HG02885 (cell line): ENCODE measurements at regions not wholly inside any gene's neighbourhood (a gene's known extent, or its start where the extent isn't known, plus 50 kb on each side); places are given as distances from the start of the nearest gene placed in this dataset.
"Not testable (repeated sequence)": the region's sequence is repeated elsewhere in the genome, so short reads cannot be mapped to it uniquely, and the experiment has no call there.

Experiments
- ATAC-seq: cut with Tn5 transposase; IDR thresholded peaks from one replicate; pipeline ENCODE4 v1.9.1; 2021; ENCODE audit warnings: mild to moderate bottlenecking; ENCODE audit not compliant: unreplicated experiment, poor library complexity

- no peak for ATAC-seq
These were observed 1510.2 kb upstream of the DDX18 start for GRCh38 chr2:116304328-116304727.

DNA sequence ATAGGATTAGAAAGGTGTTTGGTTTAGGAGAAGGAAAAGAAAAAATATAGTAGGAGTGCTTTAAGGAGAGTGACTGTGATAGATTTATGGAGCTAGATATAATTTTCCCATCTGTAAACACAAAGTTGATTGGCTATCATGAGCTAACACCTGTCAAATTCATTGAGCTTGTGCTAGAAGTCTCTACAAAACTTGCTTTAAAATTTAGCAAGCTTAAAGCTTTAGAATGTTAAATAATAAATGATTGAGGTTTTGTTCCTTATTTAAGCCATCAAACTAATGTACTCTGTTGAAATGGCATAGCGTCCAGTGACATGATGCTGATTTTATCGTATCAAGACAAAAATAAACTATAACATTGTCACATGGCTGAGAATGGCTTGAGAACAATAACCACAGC is 1497.4 kb upstream of the DDX18 start:
- no peak for ATAC-seq

- ATAC-seq, result not testable (repeated sequence)
These were observed 1495.9 kb upstream of the DDX18 start for GRCh38 chr2:116318551-116318950.

- ATAC-seq, result no peak
These were observed 1495.5 kb upstream of the DDX18 start for GRCh38 chr2:116319001-116319400.

- ATAC-seq, result no peak
These were observed 1494.6 kb upstream of the DDX18 start for GRCh38 chr2:116319935-116320334.

- ATAC-seq, result no peak
These were observed 1485.2 kb upstream of the DDX18 start for GRCh38 chr2:116329280-116329679.

DNA sequence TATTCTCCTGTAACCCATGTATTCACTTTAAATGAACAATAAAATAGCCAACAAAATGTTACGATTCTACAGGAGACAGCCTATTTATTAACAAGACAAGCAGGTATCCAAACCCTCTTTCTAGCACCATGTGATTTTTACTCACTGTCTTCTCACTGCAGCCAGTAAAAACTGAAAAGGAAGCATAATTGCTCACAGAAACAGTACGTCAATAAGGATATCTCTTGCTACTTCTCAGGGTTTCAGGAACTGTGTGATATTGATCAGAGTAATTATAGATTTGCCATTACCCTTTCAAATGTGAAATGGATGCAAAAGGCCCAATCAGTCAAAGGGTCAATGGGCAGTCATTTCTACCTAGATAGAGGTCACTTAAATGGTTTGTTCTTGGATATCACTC is 1473.8 kb upstream of the DDX18 start:
- ATAC-seq, result no peak

- no peak for ATAC-seq
These were observed 1448.3 kb upstream of the DDX18 start for GRCh38 chr2:116366212-116366611.

- ATAC-seq, result no peak
These were observed 1435.7 kb upstream of the DDX18 start for GRCh38 chr2:116378786-116379185.

GRCh38 chr2:116411211-116411610 is 1403.3 kb upstream of the DDX18 start:
- no peak for ATAC-seq

GRCh38 chr2:116413659-116414058 is 1400.8 kb upstream of the DDX18 start:
- no peak for ATAC-seq

- no peak for ATAC-seq
These were observed 1397.6 kb upstream of the DDX18 start for GRCh38 chr2:116416731-116417377.

GRCh38 chr2:116435648-116436047 is 1378.8 kb upstream of the DDX18 start:
- no peak for ATAC-seq

DNA sequence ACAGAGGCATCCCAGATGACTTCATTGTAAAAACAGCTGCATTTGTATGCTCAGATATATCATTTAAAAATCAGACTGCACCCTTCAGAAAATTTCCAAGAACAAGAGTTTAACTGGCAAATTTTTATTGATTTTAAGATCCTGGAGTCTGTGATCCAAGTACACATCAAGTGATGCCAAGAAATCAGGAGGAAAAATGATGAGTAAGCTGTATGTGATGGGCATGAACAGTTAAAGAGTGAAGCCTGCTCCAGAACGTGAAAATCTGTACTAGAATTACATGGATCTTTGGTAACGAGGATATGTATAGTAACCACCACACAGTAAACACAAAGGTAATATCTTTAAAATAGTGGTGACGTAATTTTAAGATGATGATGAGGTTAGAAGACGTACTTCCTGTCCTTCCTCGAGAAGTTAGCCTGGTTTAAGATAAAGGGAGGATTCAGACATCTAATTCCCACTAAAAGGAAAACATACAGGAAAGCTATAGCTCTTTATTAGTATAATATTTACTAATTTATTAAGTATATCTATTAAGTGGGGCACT is 1374.3 kb upstream of the DDX18 start:
- no peak for ATAC-seq

DNA sequence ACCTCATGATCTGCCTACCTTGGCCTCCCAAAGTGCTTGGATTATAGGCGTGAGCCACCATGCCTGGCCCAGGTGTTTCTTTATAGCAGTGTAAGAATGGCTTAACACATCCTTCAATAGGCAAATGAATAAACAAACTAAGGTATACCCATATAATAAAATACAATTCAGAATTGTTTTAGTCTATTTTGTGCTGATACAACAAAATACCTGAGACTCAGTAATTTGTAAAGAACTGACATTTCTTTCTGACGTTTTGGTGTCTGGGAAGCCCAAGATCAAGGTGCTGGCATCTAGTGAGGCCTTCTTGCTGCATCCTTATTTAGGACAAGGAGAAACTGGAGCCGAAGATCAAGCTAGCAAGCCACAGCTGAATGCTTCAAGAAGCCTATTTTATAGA is 1372.1 kb upstream of the DDX18 start:
- ATAC-seq, result no peak

- ATAC-seq, result no peak
These were observed 1370.1 kb upstream of the DDX18 start for GRCh38 chr2:116444256-116444872.

GRCh38 chr2:116450990-116451389 is 1363.5 kb upstream of the DDX18 start:
- no peak for ATAC-seq

DNA sequence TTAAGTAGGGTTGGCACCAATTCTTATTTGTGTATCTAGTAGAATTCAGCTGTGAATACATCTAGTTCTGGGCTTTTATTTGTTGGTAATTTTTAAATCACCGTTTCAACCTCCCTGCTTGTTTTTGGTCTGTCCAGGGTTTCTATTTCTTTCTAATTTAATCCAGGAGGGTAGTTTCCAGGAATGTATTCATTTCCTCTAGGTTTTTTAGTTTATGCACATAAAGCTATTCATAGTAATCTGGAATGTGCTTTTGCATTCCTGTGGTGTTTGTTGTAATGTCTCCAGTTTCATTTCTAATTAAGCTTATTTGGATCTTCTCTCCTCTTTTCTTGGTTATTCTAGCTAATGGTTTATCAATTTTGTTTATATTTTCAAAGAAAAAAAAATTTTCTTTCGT is 1361.8 kb upstream of the DDX18 start:
- ATAC-seq, result no peak

- ATAC-seq, result no peak
These were observed 1358.1 kb upstream of the DDX18 start for GRCh38 chr2:116456429-116456828.

DNA sequence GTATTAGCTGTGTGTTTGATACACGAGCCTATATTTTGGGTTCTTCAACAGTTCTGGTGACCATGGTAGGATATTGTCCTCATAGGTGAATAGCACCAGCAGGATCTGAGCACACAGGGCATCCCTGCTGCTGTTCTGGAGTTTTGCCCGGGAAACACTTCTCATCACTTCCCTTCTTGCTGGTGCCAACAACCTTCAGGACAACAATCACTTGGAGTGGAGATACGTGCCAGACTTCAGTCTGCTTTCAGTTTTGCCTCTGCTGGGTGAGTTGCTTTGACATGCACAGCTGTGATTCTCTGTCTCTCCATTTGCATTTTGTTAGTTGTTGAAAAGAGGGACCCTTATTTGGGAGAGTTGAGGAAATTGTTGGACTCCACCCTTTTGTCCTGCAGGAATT is 1347.2 kb upstream of the DDX18 start:
- no peak for ATAC-seq

- ATAC-seq, result no peak
These were observed 1337.3 kb upstream of the DDX18 start for GRCh38 chr2:116477229-116477628.

DNA sequence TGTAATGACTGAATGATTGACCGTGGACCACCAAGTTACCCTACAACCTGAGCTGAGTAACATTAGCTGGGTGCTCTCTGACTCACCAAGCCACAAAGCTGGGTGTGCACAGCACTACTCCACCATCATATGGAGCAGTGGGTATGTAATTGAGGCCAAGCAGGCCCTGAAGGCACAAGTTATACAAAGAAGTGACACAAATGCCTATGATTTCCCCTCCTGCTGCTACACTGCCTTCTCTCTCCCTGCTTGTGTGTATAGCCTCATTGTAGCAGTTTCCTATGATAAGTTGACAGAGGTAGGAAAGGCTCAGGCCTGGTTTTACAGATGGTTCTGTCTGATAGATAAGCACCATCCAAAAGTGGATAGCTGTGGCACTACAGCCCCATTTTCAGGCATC is 1327.2 kb upstream of the DDX18 start:
- ATAC-seq, result no peak
